ENCODE measurements at regions not wholly inside any gene's neighbourhood (a gene's known extent, or its start where the extent isn't known, plus 50 kb on each side); places are given as distances from the start of the nearest gene placed in this dataset.

DNA sequence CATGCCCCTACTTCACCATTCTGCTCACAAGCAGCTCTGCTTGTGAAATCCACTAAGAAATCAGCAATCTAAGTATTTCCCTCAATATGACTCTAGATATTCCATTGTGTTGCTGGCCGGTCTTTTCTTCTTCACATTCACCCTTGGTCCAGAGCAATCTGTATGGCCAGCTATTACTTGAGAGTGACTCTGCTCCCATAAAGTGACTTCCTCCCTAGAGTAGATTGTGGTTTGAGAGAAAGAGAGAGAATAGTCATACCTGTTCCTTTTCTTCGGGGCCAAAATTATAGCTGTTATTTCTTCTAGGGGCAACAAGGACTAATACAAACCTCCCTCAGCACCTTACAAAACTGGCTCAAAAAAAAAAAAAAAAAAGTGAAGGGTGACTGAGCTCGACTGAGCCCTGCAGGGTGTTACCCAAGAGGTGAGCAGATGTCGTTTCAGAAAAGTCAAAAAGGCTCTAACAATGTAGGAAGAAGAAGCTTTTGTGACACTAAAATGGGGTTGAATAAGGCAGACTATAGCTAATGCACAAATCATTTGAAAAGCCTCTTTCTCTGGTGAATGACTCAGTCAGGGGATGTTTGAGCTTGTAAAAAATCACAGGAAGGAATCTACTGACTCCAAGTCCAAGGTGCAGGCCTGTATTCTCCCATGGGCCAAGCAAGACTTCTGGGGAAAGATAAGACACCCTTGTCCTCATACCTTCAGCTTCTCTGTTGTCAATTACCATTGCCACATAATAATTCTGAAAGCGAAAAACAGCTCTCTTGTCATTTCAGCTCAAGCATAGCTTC lies 161.0 kb upstream of the SLC24A5 start:
- no peaks in the 10 kb centered on the region for H3K9me3 ChIP-seq (ENCODE audit: low read depth)

DNA sequence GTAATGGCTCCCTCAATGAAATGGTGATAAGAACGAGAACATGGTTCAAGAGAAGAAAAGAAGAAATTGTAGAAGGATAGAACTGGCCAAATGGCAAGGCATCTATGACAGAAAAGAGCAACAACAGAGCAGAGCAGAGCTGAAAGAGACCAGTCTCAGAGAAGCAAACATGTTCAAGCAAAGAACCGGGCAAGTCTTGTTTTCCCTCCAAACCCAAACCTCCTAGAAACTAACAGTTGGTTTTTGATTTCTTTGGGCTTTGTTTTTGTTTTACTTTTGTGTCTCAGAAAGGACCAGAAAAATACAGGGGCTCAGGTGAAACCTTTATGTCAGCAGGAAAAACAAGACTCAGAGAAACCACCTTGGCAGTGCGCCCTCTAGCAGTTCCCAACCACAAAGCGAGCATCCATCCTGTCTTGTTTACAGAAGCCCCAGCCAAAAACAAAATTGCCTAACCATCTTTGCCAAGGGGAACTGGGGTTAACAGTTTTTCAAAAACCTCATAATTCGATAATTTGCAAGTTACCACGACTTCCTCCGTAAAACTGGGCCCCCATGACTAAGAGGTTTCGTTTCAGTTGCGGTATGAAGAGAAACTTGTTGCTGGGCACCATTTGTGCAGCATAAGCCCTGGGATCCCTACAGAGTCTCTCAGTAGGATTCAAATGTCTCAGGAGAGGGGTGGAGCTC lies 159.2 kb upstream of the SLC24A5 start:
- H3K9me3 ChIP-seq (ENCODE audit: low read depth) = no peaks in the 10 kb centered on the region
- TF ChIP-seq, protein P1, sequence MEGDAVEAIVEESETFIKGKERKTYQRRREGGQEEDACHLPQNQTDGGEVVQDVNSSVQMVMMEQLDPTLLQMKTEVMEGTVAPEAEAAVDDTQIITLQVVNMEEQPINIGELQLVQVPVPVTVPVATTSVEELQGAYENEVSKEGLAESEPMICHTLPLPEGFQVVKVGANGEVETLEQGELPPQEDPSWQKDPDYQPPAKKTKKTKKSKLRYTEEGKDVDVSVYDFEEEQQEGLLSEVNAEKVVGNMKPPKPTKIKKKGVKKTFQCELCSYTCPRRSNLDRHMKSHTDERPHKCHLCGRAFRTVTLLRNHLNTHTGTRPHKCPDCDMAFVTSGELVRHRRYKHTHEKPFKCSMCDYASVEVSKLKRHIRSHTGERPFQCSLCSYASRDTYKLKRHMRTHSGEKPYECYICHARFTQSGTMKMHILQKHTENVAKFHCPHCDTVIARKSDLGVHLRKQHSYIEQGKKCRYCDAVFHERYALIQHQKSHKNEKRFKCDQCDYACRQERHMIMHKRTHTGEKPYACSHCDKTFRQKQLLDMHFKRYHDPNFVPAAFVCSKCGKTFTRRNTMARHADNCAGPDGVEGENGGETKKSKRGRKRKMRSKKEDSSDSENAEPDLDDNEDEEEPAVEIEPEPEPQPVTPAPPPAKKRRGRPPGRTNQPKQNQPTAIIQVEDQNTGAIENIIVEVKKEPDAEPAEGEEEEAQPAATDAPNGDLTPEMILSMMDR (IDR thresholded peaks at IDR 0.05; ENCODE audit: low read depth, low read length) = no peak
- no peaks in the 10 kb centered on the region for H3K4me1 ChIP-seq (ENCODE audit: low read depth)
- no peak overlapping the region for H3K27ac ChIP-seq
- no peak for DNase-seq (ENCODE audit: low read depth in 1 of 2, low spot score in 1 of 2)
- H3K4me3 ChIP-seq = no peak overlapping the region
- H3K36me3 ChIP-seq = no peaks in the 10 kb centered on the region
- H3K27me3 ChIP-seq = no peaks in the 10 kb centered on the region

More for the DNA sequence above, 161.0 kb upstream of the SLC24A5 start:
- no peaks in the 10 kb centered on the region for H3K4me1 ChIP-seq (ENCODE audit: low read depth)
- no peak for DNase-seq (ENCODE audit: low read depth in 1 of 2, low spot score in 1 of 2)
- no peaks in the 10 kb centered on the region for H3K36me3 ChIP-seq
- H3K27me3 ChIP-seq = no peaks in the 10 kb centered on the region
- TF ChIP-seq, protein P1 (IDR thresholded peaks at IDR 0.05; ENCODE audit: low read depth, low read length) = no peak
- no peak overlapping the region for H3K27ac ChIP-seq
- no peak overlapping the region for H3K4me3 ChIP-seq

DNA sequence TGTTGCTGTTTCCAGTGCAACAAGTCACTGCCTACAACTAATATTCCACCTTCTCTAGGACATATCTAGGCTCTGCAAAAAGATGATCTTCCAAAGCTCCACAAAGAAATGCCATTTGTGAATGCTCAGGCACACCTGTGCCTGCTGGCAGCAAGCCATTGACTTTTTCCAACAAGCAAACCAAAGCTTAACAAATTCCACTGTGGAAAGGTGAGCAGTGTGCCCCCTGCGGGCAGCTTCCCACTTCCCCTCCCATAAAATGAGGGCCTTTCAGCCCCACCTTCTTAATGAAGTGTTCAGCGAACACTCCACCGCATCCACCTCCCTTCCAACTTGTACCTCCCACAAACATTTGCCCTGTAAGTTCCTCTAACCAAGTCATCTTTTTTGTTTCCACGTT lies 157.5 kb upstream of the SLC24A5 start:
- no peak for DNase-seq (ENCODE audit: low read depth in 1 of 2, low spot score in 1 of 2)
- H3K4me1 ChIP-seq (ENCODE audit: low read depth) = no peaks in the 10 kb centered on the region
- H3K27me3 ChIP-seq = no peaks in the 10 kb centered on the region
- H3K27ac ChIP-seq = no peak overlapping the region
- H3K36me3 ChIP-seq = no peaks in the 10 kb centered on the region
- TF ChIP-seq, protein P1 (IDR thresholded peaks at IDR 0.05; ENCODE audit: low read depth, low read length) = no peak
- H3K9me3 ChIP-seq (ENCODE audit: low read depth) = no peaks in the 10 kb centered on the region
- H3K4me3 ChIP-seq = no peak overlapping the region

DNA sequence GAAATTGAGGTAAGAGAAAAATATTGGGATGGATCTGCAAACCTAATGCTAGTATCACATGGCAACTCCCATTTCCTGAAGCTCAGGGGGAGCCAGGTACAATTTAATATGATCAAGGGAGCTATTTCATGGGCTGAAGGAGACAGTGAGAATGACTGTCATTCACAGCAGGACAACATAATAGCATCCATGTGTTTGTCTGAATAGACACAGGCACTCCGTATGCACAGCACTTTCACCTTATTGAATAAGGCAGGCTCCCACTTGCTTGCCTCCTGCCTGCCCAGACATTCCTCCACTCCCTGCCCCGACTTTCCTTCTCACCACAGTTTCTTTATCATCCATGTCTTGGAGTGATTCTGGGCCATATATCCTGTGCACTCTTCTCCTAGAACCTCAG lies 156.6 kb upstream of the SLC24A5 start:
- no peaks in the 10 kb centered on the region for H3K27me3 ChIP-seq
- DNase-seq (ENCODE audit: low read depth in 1 of 2, low spot score in 1 of 2) = no peak
- no peaks in the 10 kb centered on the region for H3K36me3 ChIP-seq
- H3K27ac ChIP-seq = no peak overlapping the region
- TF ChIP-seq, protein P1 (IDR thresholded peaks at IDR 0.05; ENCODE audit: low read depth, low read length) = no peak
- H3K9me3 ChIP-seq (ENCODE audit: low read depth) = no peaks in the 10 kb centered on the region
- no peak overlapping the region for H3K4me3 ChIP-seq
- H3K4me1 ChIP-seq (ENCODE audit: low read depth) = no peaks in the 10 kb centered on the region

DNA sequence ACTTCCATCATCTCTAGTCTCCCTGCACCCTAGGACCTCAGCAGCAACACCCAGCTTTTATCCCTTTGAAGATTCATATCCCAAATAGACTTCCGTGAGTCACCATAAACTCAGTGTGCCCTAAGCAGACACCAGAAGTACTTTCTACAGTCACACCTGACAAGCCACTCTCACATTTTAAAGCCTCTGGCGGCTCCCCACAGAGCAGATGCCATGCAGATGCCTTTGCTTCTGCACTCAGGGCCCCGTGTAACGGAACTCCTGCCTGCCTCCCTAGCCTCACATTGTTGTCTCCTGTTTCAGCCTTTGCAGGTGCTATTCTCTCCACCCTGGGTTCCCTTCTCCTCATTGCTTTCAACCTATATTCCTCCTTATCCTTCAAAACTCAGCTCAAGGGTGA lies 155.5 kb upstream of the SLC24A5 start:
- H3K4me1 ChIP-seq (ENCODE audit: low read depth) = no peaks in the 10 kb centered on the region
- no peak overlapping the region for H3K27ac ChIP-seq
- no peak for DNase-seq (ENCODE audit: low read depth in 1 of 2, low spot score in 1 of 2)
- no peaks in the 10 kb centered on the region for H3K9me3 ChIP-seq (ENCODE audit: low read depth)
- H3K27me3 ChIP-seq = no peaks in the 10 kb centered on the region
- TF ChIP-seq, protein P1 (IDR thresholded peaks at IDR 0.05; ENCODE audit: low read depth, low read length) = no peak
- no peaks in the 10 kb centered on the region for H3K36me3 ChIP-seq
- no peak overlapping the region for H3K4me3 ChIP-seq
